ENCODE measurements at regions not wholly inside any gene's neighbourhood (a gene's known extent, or its start where the extent isn't known, plus 50 kb on each side); places are given as distances from the start of the nearest gene placed in this dataset.

GRCh38 chr7:36088966-36089365 is 64.1 kb upstream of the EEPD1 start:
- no peak for TF ChIP-seq RAD21 (IDR thresholded peaks at IDR 0.05; ENCODE audit: insufficient read depth, low read depth, low read length)
- no peak for TF ChIP-seq EP300 (IDR thresholded peaks at IDR 0.05; ENCODE audit: borderline replicate concordance in 1 of 2, control insufficient read depth in 1 of 2, low read depth in 2 of 2, low read length in 2 of 2)
- TF ChIP-seq RUNX3 (IDR thresholded peaks at IDR 0.05; ENCODE audit: low read length): no peak
- TF ChIP-seq SUZ12 (IDR thresholded peaks at IDR 0.05; ENCODE audit: unreplicated experiment): no peak
- TF ChIP-seq, protein P1, sequence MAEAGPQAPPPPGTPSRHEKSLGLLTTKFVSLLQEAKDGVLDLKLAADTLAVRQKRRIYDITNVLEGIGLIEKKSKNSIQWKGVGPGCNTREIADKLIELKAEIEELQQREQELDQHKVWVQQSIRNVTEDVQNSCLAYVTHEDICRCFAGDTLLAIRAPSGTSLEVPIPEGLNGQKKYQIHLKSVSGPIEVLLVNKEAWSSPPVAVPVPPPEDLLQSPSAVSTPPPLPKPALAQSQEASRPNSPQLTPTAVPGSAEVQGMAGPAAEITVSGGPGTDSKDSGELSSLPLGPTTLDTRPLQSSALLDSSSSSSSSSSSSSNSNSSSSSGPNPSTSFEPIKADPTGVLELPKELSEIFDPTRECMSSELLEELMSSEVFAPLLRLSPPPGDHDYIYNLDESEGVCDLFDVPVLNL (IDR thresholded peaks at IDR 0.05; ENCODE audit: low read depth, low read length): no peak
- TF ChIP-seq CTCF (IDR thresholded peaks at IDR 0.05 in 2 of 3, conservative IDR thresholded peaks at IDR 0.05 in 1 of 3; ENCODE audit: control insufficient read depth in 2 of 3, extremely low read depth in 1 of 3, insufficient read depth in 1 of 3, low read depth in 3 of 3, low read length in 3 of 3): no peak
- no peak for TF ChIP-seq USF1 (IDR thresholded peaks at IDR 0.05; ENCODE audit: borderline replicate concordance, extremely low read length, insufficient read depth, low read depth, low read length)
- TF ChIP-seq MAX (IDR thresholded peaks at IDR 0.05; ENCODE audit: low read depth, low read length): no peak
- TF ChIP-seq NR2C2 (IDR thresholded peaks at IDR 0.05; ENCODE audit: borderline replicate concordance, control insufficient read depth, insufficient read length, low read depth): no peak
- TF ChIP-seq, protein P2, sequence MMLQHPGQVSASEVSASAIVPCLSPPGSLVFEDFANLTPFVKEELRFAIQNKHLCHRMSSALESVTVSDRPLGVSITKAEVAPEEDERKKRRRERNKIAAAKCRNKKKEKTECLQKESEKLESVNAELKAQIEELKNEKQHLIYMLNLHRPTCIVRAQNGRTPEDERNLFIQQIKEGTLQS (IDR thresholded peaks at IDR 0.05; ENCODE audit: borderline replicate concordance, extremely low read depth, low read depth, low read length): no peak
- TF ChIP-seq ZNF384 (IDR thresholded peaks at IDR 0.05; ENCODE audit: borderline replicate concordance, low read depth, low read length): no peak
- TF ChIP-seq POLR2A (IDR thresholded peaks at IDR 0.05; ENCODE audit: low read depth, low read length): no peak
- no peak for TF ChIP-seq DPF2 (IDR thresholded peaks at IDR 0.05)
- TF ChIP-seq POLR2AphosphoS5 (IDR thresholded peaks at IDR 0.05; ENCODE audit: low read length): no peak
